GM12878 (cell line): ENCODE measurements at regions not wholly inside any gene's neighbourhood (a gene's known extent, or its start where the extent isn't known, plus 50 kb on each side); places are given as distances from the start of the nearest gene placed in this dataset.

ENCODE experiments used
- ATAC-seq: fragments of 200-7000 bp; cut with Tn5 transposase; 3 replicates; pipeline ENCODE4 v1.9.1; 2020; ENCODE audit warnings: mild to moderate bottlenecking, moderate library complexity
- BruUV-seq: library from RNA; stranded (reverse); fragments of 400-500 nt; replicated peaks from 2 replicates; lab custom pipeline; 2021; lab: Mats Ljungman, UMichigan
- CTCF ChIA-PET: fragments of 300-600 bp; sonication (Branson Sonifier 250); formaldehyde crosslinking; extraction: SDS; loops from one replicate; lab custom pipeline; 2021; ENCODE audit warnings: inconsistent platforms; lab: Yijun Ruan, JAX
- POLR2A ChIA-PET: fragments of 350-600 bp; formaldehyde crosslinking; extraction: SDS; loops from one replicate; lab custom pipeline; 2021; ENCODE audit warnings: inconsistent platforms; lab: Charles Lee
- RAD21 ChIA-PET: fragments of 300-600 bp; sonication (Branson Sonifier 250); formaldehyde crosslinking; loops from one replicate; lab custom pipeline; 2023; ENCODE audit warnings: antibody characterized with exemption; ENCODE audit not compliant: unreplicated experiment; lab: Charles Lee
- SMC1A ChIA-PET: fragments of 300-600 bp; sonication (Branson Sonifier 250); formaldehyde crosslinking; loops from one replicate; lab custom pipeline; 2023; ENCODE audit not compliant: unreplicated experiment, uncharacterized antibody; lab: Charles Lee
- DNase-seq: peaks from one replicate; pipeline ENCODE4 v3.0.0-alpha.2; 2011; ENCODE audit warnings: low read depth, low spot score
- FAIRE-seq: peaks from 3 replicates; lab custom pipeline; 2011; peaks lifted over from hg19 to GRCh38; lab: Jason Lieb, UNC
- H2AFZ ChIP-seq: 2 replicates; pipeline ENCODE4 v1.6.0; 2011; ENCODE audit warnings: low read depth, low read length, control low read depth; ENCODE audit not compliant: control insufficient read depth
- H3K27ac ChIP-seq: 2 replicates; pipeline ENCODE4 v1.5.1; 2011; ENCODE audit warnings: control low read depth; ENCODE audit not compliant: control insufficient read depth, insufficient read depth
- H3K27me3 ChIP-seq, 2 experiments: replicated peaks in 1 of 2; 2 replicates each; pipeline versions ENCODE4 v1.6.0 to v1.6.1; 2011; ENCODE audit warnings: low read length in 1 of 2; ENCODE audit not compliant: control insufficient read depth in 2 of 2, insufficient read depth in 2 of 2
- H3K36me3 ChIP-seq, 2 experiments: 2 replicates each; pipeline ENCODE4 v1.5.1; 2011; ENCODE audit warnings: low read length in 1 of 2; ENCODE audit not compliant: control insufficient read depth in 2 of 2, insufficient read depth in 2 of 2
- H3K4me1 ChIP-seq: 2 replicates; pipeline ENCODE4 v1.6.1; 2011; ENCODE audit warnings: mild to moderate bottlenecking, low read length, moderate library complexity, mixed read lengths; ENCODE audit not compliant: control insufficient read depth, insufficient read depth
- H3K4me2 ChIP-seq: 2 replicates; pipeline ENCODE4 v1.6.0; 2011; ENCODE audit warnings: control low read depth; ENCODE audit not compliant: control insufficient read depth, insufficient read depth
- H3K4me3 ChIP-seq: fragments of 200-600 bp; sonication (generic); 2 replicates; pipeline ENCODE4 v1.5.1; 2016
- H3K79me2 ChIP-seq: 2 replicates; pipeline ENCODE4 v1.6.0; 2011; ENCODE audit warnings: low read length; ENCODE audit not compliant: control insufficient read depth, insufficient read depth
- H3K9ac ChIP-seq: 2 replicates; pipeline ENCODE4 v1.8.0; 2011; ENCODE audit warnings: low read length, control low read depth, mixed read lengths; ENCODE audit not compliant: control insufficient read depth, insufficient read depth
- H3K9me3 ChIP-seq: replicated peaks from 3 replicates; pipeline ENCODE4 v1.5.1; 2011; ENCODE audit warnings: mild to moderate bottlenecking, low read length; ENCODE audit not compliant: control insufficient read depth, insufficient read depth
- H4K20me1 ChIP-seq: 2 replicates; pipeline ENCODE4 v1.6.0; 2011; ENCODE audit not compliant: control insufficient read depth, insufficient read depth
- ATF7 ChIP-seq: fragments of 450-650 bp; IDR thresholded peaks from 2 replicates; pipeline ENCODE4 v1.6.1; 2016; ENCODE audit warnings: low read depth, mild to moderate bottlenecking
- BRCA1 ChIP-seq: IDR thresholded peaks from 2 replicates; pipeline ENCODE4 v1.6.1; 2011; ENCODE audit warnings: low read depth, low read length, improper control_type of control experiment
- DPF2 ChIP-seq: fragments of 450-650 bp; IDR thresholded peaks from 2 replicates; pipeline ENCODE4 v1.6.1; 2017; ENCODE audit warnings: mild to moderate bottlenecking
- KLF5 ChIP-seq: fragments of 450-650 bp; IDR thresholded peaks from 2 replicates; pipeline ENCODE4 v1.6.1; 2014; ENCODE audit warnings: mild to moderate bottlenecking; ENCODE audit not compliant: partially characterized antibody
- MTA3 ChIP-seq: IDR thresholded peaks from 2 replicates; pipeline ENCODE4 v1.6.1; 2012; ENCODE audit warnings: low read length, inconsistent platforms, borderline replicate concordance
- PAX5 ChIP-seq: IDR thresholded peaks from 2 replicates; pipeline ENCODE4 v1.6.1; 2011; ENCODE audit warnings: low read depth, low read length, borderline replicate concordance
- PAX8 ChIP-seq: fragments of 450-650 bp; IDR thresholded peaks from 2 replicates; pipeline ENCODE4 v1.6.1; 2017; ENCODE audit warnings: mild to moderate bottlenecking, moderate library complexity
- PKNOX1 ChIP-seq: fragments of 450-650 bp; IDR thresholded peaks from 2 replicates; pipeline ENCODE4 v1.6.1; 2016; ENCODE audit warnings: mild to moderate bottlenecking
- POLR2AphosphoS5 ChIP-seq: IDR thresholded peaks from 2 replicates; pipeline ENCODE4 v1.6.1; 2011; ENCODE audit warnings: mild to moderate bottlenecking, low read length, inconsistent platforms
- RELB ChIP-seq: fragments of 450-650 bp; IDR thresholded peaks from 2 replicates; pipeline ENCODE4 v1.6.1; 2017; ENCODE audit warnings: low read depth, mild to moderate bottlenecking, moderate library complexity
- SP1 ChIP-seq: IDR thresholded peaks from one replicate; pipeline ENCODE4 v1.6.1; 2011; ENCODE audit warnings: low read depth, low read length
- STAT1 ChIP-seq: fragments of 450-650 bp; conservative IDR thresholded peaks from 2 replicates; pipeline ENCODE4 v1.6.1; 2014; ENCODE audit warnings: antibody characterized with exemption, mild to moderate bottlenecking
- ZNF24 ChIP-seq: fragments of 450-650 bp; IDR thresholded peaks from 2 replicates; pipeline ENCODE4 v1.6.1; 2017; ENCODE audit warnings: antibody characterized with exemption, mild to moderate bottlenecking
- in situ Hi-C: fragments of 300-500 bp; cut with MboI; formaldehyde crosslinking; loops from 9 replicates; pipeline ENCODE4 v1.14.3; 2018; ENCODE audit warnings: mixed read lengths
- intact Hi-C: fragments of 100-400 bp; cut with micrococcal nuclease; formaldehyde crosslinking; loops from one replicate; pipeline ENCODE4 v1.14.2; 2022; ENCODE audit not compliant: unreplicated experiment

- CTCF ChIA-PET, result interaction anchor here (0.8 kb wide), 1 partner anchor 42 kb away, joined by 4 read pairs; no protein-coding TSS in a partner anchor
- H3K9ac ChIP-seq, result no peak overlapping the region
- in situ Hi-C loops, result no loop called here
- H4K20me1 ChIP-seq, result no peaks in the 10 kb centered on the region
- H3K27ac ChIP-seq, result no peak overlapping the region
- no peak overlapping the region for H3K4me2 ChIP-seq
- no peak overlapping the region for H3K4me3 ChIP-seq
- H3K27me3 ChIP-seq, result no peaks in the 10 kb centered on the region
- no peaks in the 10 kb centered on the region for H3K79me2 ChIP-seq
- H2AFZ ChIP-seq, result no peak overlapping the region
- no TSS peak for BruUV-seq
- ATAC-seq, result no peak
- H3K36me3 ChIP-seq, result no peaks in the 10 kb centered on the region
- no peaks in the 10 kb centered on the region for H3K4me1 ChIP-seq
- FAIRE-seq, result no peak
- SMC1A ChIA-PET, result no interaction called here
- no peaks in the 10 kb centered on the region for H3K9me3 ChIP-seq
- intact Hi-C loops, result no loop called here
- RAD21 ChIA-PET, result no interaction called here
- TF ChIP-seq PAX8 (no peak), DPF2 (no peak), PAX5 (no peak), PKNOX1 (no peak), ATF7 (no peak), POLR2AphosphoS5 (no peak), BRCA1 (no peak), ZNF24 (no peak), SP1 (no peak), MTA3 (no peak), RELB (no peak), KLF5 (no peak), STAT1 (no peak)
- POLR2A ChIA-PET, result no interaction called here
- no peak for DNase-seq
These were observed 185.4 kb downstream of the ALG10B start for GRCh38 chr12:38501991-38502390.
